ENCODE measurements at regions not wholly inside any gene's neighbourhood (a gene's known extent, or its start where the extent isn't known, plus 50 kb on each side); places are given as distances from the start of the nearest gene placed in this dataset.

DNA sequence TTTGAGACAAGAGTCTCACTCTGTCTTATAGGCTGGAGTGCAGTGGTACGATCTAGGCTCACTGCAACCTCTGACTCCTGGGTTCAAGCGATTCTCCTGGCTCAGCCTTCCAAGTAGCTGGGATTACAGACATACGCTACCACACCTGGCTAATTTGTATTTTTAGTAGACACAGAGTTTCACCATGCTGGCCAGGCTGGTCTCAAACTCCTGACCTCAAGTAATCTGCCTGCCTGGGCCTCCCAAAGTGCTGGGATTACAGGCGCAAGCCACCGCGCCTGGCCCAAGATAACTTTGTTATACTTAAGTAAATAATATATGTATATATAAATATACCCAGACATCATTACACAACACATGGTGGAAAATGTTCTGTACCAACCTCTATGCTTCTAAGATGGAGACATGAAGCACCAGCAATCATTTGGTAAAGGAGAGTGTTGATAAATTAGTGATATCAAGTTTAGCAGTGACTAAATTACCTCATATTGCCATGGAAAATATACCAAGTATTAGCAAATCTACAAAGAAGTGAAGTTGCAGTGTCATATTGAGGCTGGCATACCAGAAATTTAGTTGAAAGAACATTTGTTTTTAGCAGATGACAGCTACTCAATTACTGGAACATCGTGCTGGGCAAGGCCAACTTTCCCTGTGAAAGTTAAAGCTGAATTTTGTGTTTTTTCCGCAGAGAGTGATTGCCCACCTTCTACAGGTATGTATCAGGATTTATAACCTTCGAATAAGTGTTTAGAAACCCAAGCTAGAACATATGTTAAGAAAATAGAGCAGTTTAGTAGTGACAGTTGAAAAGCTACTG lies 177.7 kb downstream of the MYCN start:
- DNase-seq (ENCODE audit: extremely low read depth in 1 of 2, low read depth in 1 of 2), result no peak

DNA sequence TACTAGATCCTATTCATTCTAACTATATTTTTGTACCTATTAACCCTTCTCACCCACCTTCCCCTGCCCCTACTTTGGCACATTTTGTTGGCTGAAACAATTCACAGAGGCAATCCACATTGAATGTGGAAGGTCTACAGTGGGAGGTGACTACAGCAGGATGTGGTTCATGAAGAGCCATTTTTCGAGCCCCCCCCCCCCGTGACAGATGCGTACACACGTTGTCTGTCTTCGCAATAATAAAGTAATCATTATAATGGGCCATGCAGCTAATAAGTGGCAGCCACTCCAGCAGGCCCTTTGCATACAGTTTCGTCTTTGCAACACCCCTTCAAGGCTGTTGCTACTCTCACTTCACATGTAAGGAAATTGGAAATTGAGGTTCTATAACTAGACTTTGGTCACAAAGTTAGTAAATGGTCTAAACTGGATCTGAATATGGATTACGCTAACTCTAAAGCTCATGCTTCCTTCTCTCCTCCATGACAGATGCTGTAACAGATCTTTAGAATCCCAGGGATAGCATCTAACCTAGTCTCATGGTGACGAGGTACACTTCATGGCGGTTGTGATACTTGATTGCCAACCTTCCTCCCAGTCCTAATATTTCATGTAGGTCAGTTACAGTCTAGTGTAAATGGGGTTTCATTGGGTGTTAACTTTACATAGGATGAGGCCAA lies 176.8 kb downstream of the MYCN start:
- no peak for DNase-seq (ENCODE audit: extremely low read depth in 1 of 2, low read depth in 1 of 2)

- DNase-seq (ENCODE audit: extremely low read depth in 1 of 2, low read depth in 1 of 2), result no peak
Measured at GRCh38 chr2:16115881-16116830, 175.8 kb downstream of the MYCN start.

DNA sequence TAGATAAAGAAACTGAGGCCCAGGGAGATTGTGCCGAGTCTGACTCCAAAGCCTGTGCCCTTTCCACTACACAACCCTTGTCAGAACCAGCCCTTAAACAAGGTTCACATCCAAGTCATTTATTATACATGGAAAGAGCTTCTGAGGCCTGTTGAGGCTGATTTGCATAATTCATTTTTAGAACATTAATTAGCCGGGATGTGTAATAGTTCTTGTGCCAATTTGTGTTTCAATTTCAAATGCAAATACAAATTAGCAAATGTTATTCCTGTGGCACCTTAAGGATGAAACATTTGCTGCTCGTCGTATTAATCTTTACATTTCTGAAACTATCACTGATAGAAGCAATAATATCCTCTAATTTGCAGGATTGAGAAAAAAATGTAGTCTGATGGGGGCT lies 174.9 kb downstream of the MYCN start:
- no peak for DNase-seq (ENCODE audit: extremely low read depth in 1 of 2, low read depth in 1 of 2)

- DNase-seq (ENCODE audit: extremely low read depth in 1 of 2, low read depth in 1 of 2), result no peak
Measured at GRCh38 chr2:16114836-16115235, 174.5 kb downstream of the MYCN start.

- DNase-seq (ENCODE audit: extremely low read depth in 1 of 2, low read depth in 1 of 2), result no peak
Measured at GRCh38 chr2:16114070-16114469, 173.7 kb downstream of the MYCN start.

DNA sequence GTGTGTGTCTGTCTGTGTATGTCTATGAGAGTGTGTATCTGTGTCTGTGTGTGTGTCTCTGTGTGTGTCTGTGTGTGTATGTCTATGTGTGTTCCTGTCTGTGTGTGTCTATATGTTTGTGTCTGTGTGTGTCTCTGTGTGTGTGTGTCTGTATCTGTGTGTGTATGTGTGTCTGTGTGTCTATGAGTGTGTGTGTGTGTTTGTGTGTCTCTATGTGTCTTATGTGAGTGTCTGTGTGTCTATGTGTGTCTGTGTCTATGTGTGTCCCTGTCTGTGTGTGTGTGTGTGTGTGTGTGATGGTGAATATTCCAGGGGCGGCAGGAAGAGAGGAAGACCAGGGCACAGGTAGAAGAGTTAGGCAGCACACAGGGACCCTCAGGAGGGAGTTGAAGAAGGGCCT lies 173.2 kb downstream of the MYCN start:
- no peak for DNase-seq (ENCODE audit: extremely low read depth in 1 of 2, low read depth in 1 of 2)

GRCh38 chr2:16112972-16113560 lies 172.7 kb downstream of the MYCN start:
- no peak for DNase-seq (ENCODE audit: extremely low read depth in 1 of 2, low read depth in 1 of 2)

GRCh38 chr2:16112251-16112971 lies 172.1 kb downstream of the MYCN start:
- no peak for DNase-seq (ENCODE audit: extremely low read depth in 1 of 2, low read depth in 1 of 2)

- no peak for DNase-seq (ENCODE audit: extremely low read depth in 1 of 2, low read depth in 1 of 2)
Measured at GRCh38 chr2:16111838-16112210, 171.5 kb downstream of the MYCN start.

- no peak for DNase-seq (ENCODE audit: extremely low read depth in 1 of 2, low read depth in 1 of 2)
Measured at GRCh38 chr2:16109821-16110310, 169.5 kb downstream of the MYCN start.

DNA sequence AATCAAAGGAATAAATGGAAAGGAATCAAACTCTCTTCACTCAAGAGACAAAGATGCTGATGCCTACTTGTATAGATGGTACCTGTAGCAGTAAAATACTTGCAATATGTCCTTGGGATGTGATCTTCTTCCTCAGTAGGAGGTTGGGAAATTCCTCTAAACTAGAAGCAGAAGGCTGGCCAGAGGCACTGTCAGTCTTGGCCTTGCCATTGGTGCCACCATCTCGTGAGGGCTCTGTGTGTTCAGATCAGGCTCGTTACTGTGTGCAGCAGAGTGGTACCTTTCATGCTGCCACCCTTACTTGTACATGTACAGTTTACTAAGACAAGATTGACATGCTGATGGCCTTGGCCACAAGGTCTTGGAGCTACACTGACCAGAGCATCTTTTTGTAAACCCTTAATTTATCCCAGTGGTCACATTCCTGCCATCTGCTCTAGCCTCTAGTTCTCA lies 169.0 kb downstream of the MYCN start:
- DNase-seq (ENCODE audit: extremely low read depth in 1 of 2, low read depth in 1 of 2), result no peak

DNA sequence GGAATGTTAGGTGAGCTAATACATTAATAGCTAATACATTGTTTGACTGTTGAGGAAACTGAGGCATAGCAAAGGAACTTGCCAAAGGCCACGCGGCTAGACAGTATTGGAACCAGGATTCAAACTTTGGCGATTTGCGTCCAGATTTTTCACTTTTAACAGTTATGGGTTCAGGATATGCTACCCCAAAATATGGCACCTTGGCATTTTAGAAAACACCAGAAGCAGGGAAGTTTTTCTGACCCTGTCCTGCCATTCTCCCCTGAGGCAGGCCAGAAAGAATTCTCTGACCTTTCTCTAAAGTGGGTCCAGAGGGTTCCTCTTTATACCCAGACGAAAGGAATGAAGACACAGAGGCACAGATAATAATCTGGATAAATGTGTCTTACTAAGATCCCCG lies 166.9 kb downstream of the MYCN start:
- no peak for DNase-seq (ENCODE audit: extremely low read depth in 1 of 2, low read depth in 1 of 2)

GRCh38 chr2:16106619-16107018 lies 166.3 kb downstream of the MYCN start:
- no peak for DNase-seq (ENCODE audit: extremely low read depth in 1 of 2, low read depth in 1 of 2)

- DNase-seq (ENCODE audit: extremely low read depth in 1 of 2, low read depth in 1 of 2), result no peak
Measured at GRCh38 chr2:16105669-16106281, 165.4 kb downstream of the MYCN start.

GRCh38 chr2:16104949-16105668 lies 164.8 kb downstream of the MYCN start:
- DNase-seq (ENCODE audit: extremely low read depth in 1 of 2, low read depth in 1 of 2), result no peak

DNA sequence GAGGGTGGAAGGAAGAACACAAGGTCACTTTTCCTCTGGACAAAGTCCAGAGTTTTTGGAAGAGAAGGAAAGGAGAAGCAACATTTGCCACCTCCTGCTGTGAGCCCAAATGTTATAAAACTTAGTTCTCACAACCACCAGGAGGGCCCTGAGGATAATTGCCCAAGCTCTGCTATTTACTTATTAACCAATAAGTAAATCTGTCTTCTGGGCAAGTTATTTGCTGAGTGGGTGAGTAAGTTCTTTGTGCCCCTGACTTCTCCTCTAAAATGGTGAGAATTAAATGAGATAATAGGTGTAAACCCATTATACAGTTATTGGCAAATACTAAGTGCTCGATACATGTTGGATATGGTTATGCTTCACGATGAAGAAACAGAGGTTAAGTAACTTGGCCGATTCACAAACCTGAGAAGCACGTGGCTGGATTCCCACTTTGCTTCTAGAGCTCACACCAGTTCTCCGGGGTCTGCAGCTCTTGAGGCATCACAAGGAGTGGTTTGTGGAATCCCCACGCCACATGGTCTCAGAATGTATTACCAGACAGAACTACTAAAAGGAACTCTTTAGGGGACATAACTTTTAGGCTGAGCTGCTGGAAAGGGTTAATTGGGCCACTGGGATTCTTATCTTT lies 164.1 kb downstream of the MYCN start:
- DNase-seq (ENCODE audit: extremely low read depth in 1 of 2, low read depth in 1 of 2), result no peak

GRCh38 chr2:16103614-16104314 lies 163.4 kb downstream of the MYCN start:
- no peak for DNase-seq (ENCODE audit: extremely low read depth in 1 of 2, low read depth in 1 of 2)

Measured in stimulated activated CD8-positive, alpha-beta memory T cell treated with anti-CD3 and anti-CD28 coated beads, Interleukin-7, amount 100 ng/mL, for 48 hours (primary cell).